ENCODE measurements at regions not wholly inside any gene's neighbourhood (a gene's known extent, or its start where the extent isn't known, plus 50 kb on each side); places are given as distances from the start of the nearest gene placed in this dataset.

- 46 to 64% (median 60%) methylated on average over 3 of the region's 3 CpGs for WGBS, 4 donors
- no peaks in the 10 kb centered on the region for H3K9me3 ChIP-seq (replicated peaks in 1 of 3)
Measured at GRCh38 chr16:35931722-35932121, 2472.3 kb downstream of the TP53TG3F start.

More at GRCh38 chr16:35931722-35932121, 2472.3 kb downstream of the TP53TG3F start:
- Histone ChIP-seq H3K4me3 (no peak overlapping the region), H3K27me3 (no peaks in the 10 kb centered on the region), H3K4me1 (replicated peaks in 1 of 2) (no peaks in the 10 kb centered on the region), H3K36me3 (replicated peaks in 1 of 2) (no peaks in the 10 kb centered on the region), H3K27ac (no peak overlapping the region)
- TF ChIP-seq CTCF (IDR thresholded peaks at IDR 0.05), result no peak
- no peak for TF ChIP-seq POLR2A (IDR thresholded peaks at IDR 0.05)
- DNase-seq, result no peak
- intact Hi-C loops (cut with DNase I), result no loop called here

Small RNAs in the stretch of these regions (small RNA-seq; reads per million reads assigned to genes)
- 0 reads per million in 2 donors for gene AC106785.1
- 0 reads per million in 2 donors for gene RNA5SP406
- gene RNA5SP407, result 0 reads per million in 2 donors
- gene RNA5SP408, result 0 reads per million in 2 donors
- gene RNA5SP409, result 0 reads per million in 2 donors
- 0 reads per million in 2 donors for gene RNA5SP410
- gene RNA5SP411, result 0 reads per million in 2 donors
- 0 reads per million in 2 donors for gene RNA5SP412
- 0 reads per million in 2 donors for gene RNA5SP413
- 0 reads per million in 2 donors for gene RNA5SP414
- 0 reads per million in 2 donors for gene RNA5SP415
- gene RNA5SP416, result 0 reads per million in 2 donors
- gene RNA5SP417, result 0 reads per million in 2 donors
- 0 reads per million in 2 donors for gene RNA5SP418
- 0 reads per million in 2 donors for gene RNA5SP419
- 0 reads per million in 2 donors for gene RNA5SP420
- gene RNA5SP421, result 0 reads per million in 2 donors
- gene RNA5SP422, result 0 reads per million in 2 donors
- gene RNA5SP423, result 0 reads per million in 2 donors

All from adrenal gland (tissue), 9 donors.